ENCODE measurements at regions not wholly inside any gene's neighbourhood (a gene's known extent, or its start where the extent isn't known, plus 50 kb on each side); places are given as distances from the start of the nearest gene placed in this dataset.

GRCh38 chr21:24955275-24955961, 651.9 kb downstream of the MRPL39 start:
- TF ChIP-seq ZNF114 (tag by site-specific recombination; IDR thresholded peaks at IDR 0.05) (no peak), CTCF (tag by site-specific recombination; IDR thresholded peaks at IDR 0.05) (no peak), GLI4 (tag by site-specific recombination; IDR thresholded peaks at IDR 0.05) (no peak), PRDM10 (tag by site-specific recombination; IDR thresholded peaks at IDR 0.05) (no peak), ZSCAN5A (tag by site-specific recombination; IDR thresholded peaks at IDR 0.05) (no peak), ATF2 (tag by site-specific recombination; IDR thresholded peaks at IDR 0.05; ENCODE audit: low read depth) (no peak), TRIM28 (IDR thresholded peaks at IDR 0.05; ENCODE audit: borderline replicate concordance, low read length) (no peak), ZNF221 (tag by site-specific recombination; IDR thresholded peaks at IDR 0.05; ENCODE audit: borderline replicate concordance) (no peak), YY1 (tag by site-specific recombination; IDR thresholded peaks at IDR 0.05) (no peak), ZSCAN4 (tag by site-specific recombination; IDR thresholded peaks at IDR 0.05) (no peak), ZNF404 (tag by site-specific recombination; IDR thresholded peaks at IDR 0.05) (no peak)

Data from HEK293 (cell line).